OCI-LY7 (cell line): ENCODE measurements at regions not wholly inside any gene's neighbourhood (a gene's known extent, or its start where the extent isn't known, plus 50 kb on each side); places are given as distances from the start of the nearest gene placed in this dataset.

Source experiments
- BruUV-seq: library from RNA; stranded (reverse); fragments of 400-500 nt; replicated peaks from 2 replicates; lab custom pipeline; 2021; lab: Mats Ljungman, UMichigan
- CTCF ChIA-PET: fragments of 300-600 bp; sonication (Branson Sonifier 250); formaldehyde crosslinking; loops from one replicate; lab custom pipeline; 2022; ENCODE audit warnings: antibody characterized with exemption; ENCODE audit not compliant: unreplicated experiment; lab: Charles Lee
- POLR2A ChIA-PET: fragments of 300-600 bp; sonication (Branson Sonifier 250); formaldehyde crosslinking; loops from one replicate; lab custom pipeline; 2022; ENCODE audit warnings: antibody characterized with exemption; lab: Charles Lee
- DNase-seq: peaks from one replicate; pipeline ENCODE4 v3.0.0-alpha.2; 2015; ENCODE audit warnings: low spot score
- H2AFZ ChIP-seq: fragments of 200-600 bp; sonication (generic), shearing (Covaris generic); 2 replicates; pipeline ENCODE4 v1.6.1; 2014; ENCODE audit warnings: mild to moderate bottlenecking, antibody characterized with exemption, low read length, moderate library complexity
- H3K27ac ChIP-seq: fragments of 200-600 bp; sonication (generic); 2 replicates; pipeline ENCODE4 v1.5.1; 2014; ENCODE audit warnings: mixed run types, low read depth, mild to moderate bottlenecking, moderate library complexity, low read length, inconsistent platforms; ENCODE audit not compliant: poor library complexity, severe bottlenecking
- H3K36me3 ChIP-seq: fragments of 200-600 bp; sonication (generic); 2 replicates; pipeline ENCODE4 v1.6.1; 2014; ENCODE audit warnings: mild to moderate bottlenecking, antibody characterized with exemption, low read length, moderate library complexity, mixed read lengths; ENCODE audit not compliant: insufficient read depth
- H3K4me1 ChIP-seq: fragments of 200-600 bp; sonication (generic); 2 replicates; pipeline ENCODE4 v1.5.1; 2014; ENCODE audit warnings: mild to moderate bottlenecking, low read length; ENCODE audit not compliant: insufficient read depth, poor library complexity, severe bottlenecking
- H3K4me2 ChIP-seq: fragments of 200-600 bp; sonication (generic); 2 replicates; pipeline ENCODE4 v1.6.1; 2014; ENCODE audit warnings: mild to moderate bottlenecking, low read length
- H3K4me3 ChIP-seq: fragments of 200-600 bp; sonication (generic); 2 replicates; pipeline ENCODE4 v1.5.1; 2014; ENCODE audit warnings: mild to moderate bottlenecking, low read depth, low read length; ENCODE audit not compliant: poor library complexity, severe bottlenecking
- H3K79me2 ChIP-seq: fragments of 200-600 bp; sonication (generic); 2 replicates; pipeline ENCODE4 v1.6.1; 2016; ENCODE audit warnings: low read depth, mild to moderate bottlenecking, low read length, moderate library complexity, mixed read lengths; ENCODE audit not compliant: insufficient read depth
- H3K9me2 ChIP-seq: fragments of 200-600 bp; sonication (generic); 2 replicates; pipeline ENCODE4 v1.6.1; 2016; ENCODE audit warnings: mild to moderate bottlenecking, low read length, mixed read lengths; ENCODE audit not compliant: insufficient read depth
- H3K9me3 ChIP-seq: fragments of 200-600 bp; sonication (generic); 2 replicates; pipeline ENCODE4 v1.6.1; 2014; ENCODE audit warnings: mild to moderate bottlenecking, mixed run types, low read length, mixed read lengths
- H4K20me1 ChIP-seq: fragments of 200-600 bp; sonication (generic); 2 replicates; pipeline ENCODE4 v1.6.1; 2014; ENCODE audit warnings: mild to moderate bottlenecking, antibody characterized with exemption, low read length, moderate library complexity, mixed read lengths; ENCODE audit not compliant: insufficient read depth
- CTCF ChIP-seq: fragments of 200-600 bp; sonication (generic); conservative IDR thresholded peaks from 2 replicates; pipeline ENCODE4 v1.5.1; 2014; ENCODE audit warnings: mild to moderate bottlenecking, antibody characterized with exemption, low read length, moderate library complexity, mixed read lengths
- EZH2phosphoT487 ChIP-seq: fragments of 200-600 bp; sonication (generic); IDR thresholded peaks from 2 replicates; pipeline ENCODE4 v1.6.1; 2018; ENCODE audit warnings: low read depth, borderline replicate concordance, mild to moderate bottlenecking, mixed run types, antibody characterized with exemption, low read length, moderate library complexity, mixed read lengths
- intact Hi-C: fragments of 100-400 bp; cut with micrococcal nuclease; formaldehyde crosslinking; loops from one replicate; pipeline ENCODE4 v1.10.0; 2022; ENCODE audit not compliant: unreplicated experiment

- Histone ChIP-seq H2AFZ (no peak overlapping the region), H3K4me2 (no peak overlapping the region), H3K4me3 (no peak overlapping the region), H3K27ac (no peak overlapping the region), H3K79me2 (no peaks in the 10 kb centered on the region), H3K9me2 (no peaks in the 10 kb centered on the region), H4K20me1 (no peaks in the 10 kb centered on the region), H3K36me3 (peaks cover 36% of the 10 kb centered on the region), H3K9me3 (peaks cover 16% of the 10 kb centered on the region; the same call in 1 of the 2 replicates), H3K4me1 (peaks cover 26% of the 10 kb centered on the region)
- CTCF ChIA-PET: no interaction called here
- DNase-seq: no peak
- no peak for TF ChIP-seq EZH2phosphoT487
- no peak for TF ChIP-seq CTCF
- POLR2A ChIA-PET: interaction anchor here (0.7 to 1.8 kb wide), 4 partner anchors 9 to 602 kb away, joined by 3 to 11 read pairs (median 4); no protein-coding TSS in a partner anchor
- no TSS peak for BruUV-seq
- intact Hi-C loops: no loop called here
Measured at GRCh38 chr7:136370137-136370536, 393.0 kb upstream of the MTPN start.

GRCh38 chr7:136369225-136369624 lies 392.1 kb upstream of the MTPN start:
- Histone ChIP-seq H2AFZ (no peak overlapping the region), H3K79me2 (no peaks in the 10 kb centered on the region), H3K4me3 (no peak overlapping the region), H3K4me2 (no peak overlapping the region), H3K27ac (no peak overlapping the region), H3K36me3 (peaks cover 41% of the 10 kb centered on the region), H3K4me1 (peaks cover 26% of the 10 kb centered on the region), H3K9me3 (peaks cover 25% of the 10 kb centered on the region; the same call in 1 of the 2 replicates), H3K9me2 (no peaks in the 10 kb centered on the region), H4K20me1 (no peaks in the 10 kb centered on the region)
- BruUV-seq: no TSS peak
- no peak for TF ChIP-seq CTCF
- no peak for TF ChIP-seq EZH2phosphoT487
- ChIA-PET CTCF (no interaction called here), POLR2A (interaction anchor here (0.6 to 1.8 kb wide), 3 partner anchors 9 to 31 kb away, joined by 3 to 11 read pairs (median 3); no protein-coding TSS in a partner anchor)
- intact Hi-C loops: no loop called here
- DNase-seq: no peak

- intact Hi-C loops: loop anchor here (1.0 to 10.0 kb wide), 6 partner anchors 47 to 1715 kb away; partner anchors contain the start of gene BPGM
- Histone ChIP-seq H4K20me1 (no peaks in the 10 kb centered on the region), H3K9me3 (peaks cover 36% of the 10 kb centered on the region), H2AFZ (peak overlapping the region; percentile 49; the same call in 1 of the 2 replicates), H3K79me2 (no peaks in the 10 kb centered on the region), H3K9me2 (no peaks in the 10 kb centered on the region), H3K36me3 (peaks cover 42% of the 10 kb centered on the region), H3K27ac (peak overlapping the region; percentile 100), H3K4me2 (peak overlapping the region; percentile 65), H3K4me1 (peaks cover 79% of the 10 kb centered on the region), H3K4me3 (peak overlapping the region; percentile 49)
- POLR2A ChIA-PET: interaction anchor here (1.2 to 1.5 kb wide), 3 partner anchors 10 to 67 kb away, joined by 3 to 10 read pairs (median 7); no protein-coding TSS in a partner anchor
- TF ChIP-seq CTCF (0 out of 2 replicates have a peak, but pooled peaks have one; percentile 25), EZH2phosphoT487 (no peak)
- DNase-seq: peak; percentile 95
- CTCF ChIA-PET: no interaction called here
- no TSS peak for BruUV-seq
Measured at GRCh38 chr7:136359333-136359903, 382.3 kb upstream of the MTPN start.
